ENCODE measurements at regions not wholly inside any gene's neighbourhood (a gene's known extent, or its start where the extent isn't known, plus 50 kb on each side); places are given as distances from the start of the nearest gene placed in this dataset.

DNA sequence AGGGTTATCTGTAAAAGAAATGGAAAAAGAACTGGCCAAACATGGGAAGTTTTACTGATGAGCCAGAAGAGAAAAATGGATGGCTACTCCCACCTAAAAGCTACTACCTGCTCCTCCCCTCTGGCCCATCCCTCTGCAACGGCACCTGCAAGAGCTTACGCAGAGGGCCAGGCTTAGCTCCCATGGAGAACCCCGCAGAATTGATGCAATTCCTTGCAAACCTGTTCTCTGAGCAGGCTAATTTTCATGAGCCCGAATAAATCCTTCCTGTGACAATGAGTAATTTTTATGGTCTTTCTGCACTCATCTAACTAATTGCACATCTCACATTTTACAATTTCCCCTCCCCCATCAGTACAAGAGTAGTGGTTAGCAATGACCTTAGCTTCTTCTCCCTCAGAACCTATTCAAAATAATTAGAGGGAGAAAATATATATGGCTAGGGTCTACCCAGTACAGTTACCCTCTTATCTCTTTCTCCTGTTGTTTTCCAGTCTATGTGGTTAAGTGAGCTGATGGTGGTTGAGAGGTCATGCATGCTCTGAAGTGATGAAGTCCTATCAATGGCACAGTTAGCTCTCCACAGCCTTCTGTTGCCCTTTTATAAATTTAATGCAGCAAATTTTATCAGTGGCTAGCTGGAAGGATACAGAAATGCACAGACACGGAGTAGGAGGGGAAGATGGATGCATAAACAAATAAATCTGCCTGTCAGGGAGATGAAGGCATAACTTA is 67.7 kb upstream of the NTF3 start:
- TF ChIP-seq, protein P1, sequence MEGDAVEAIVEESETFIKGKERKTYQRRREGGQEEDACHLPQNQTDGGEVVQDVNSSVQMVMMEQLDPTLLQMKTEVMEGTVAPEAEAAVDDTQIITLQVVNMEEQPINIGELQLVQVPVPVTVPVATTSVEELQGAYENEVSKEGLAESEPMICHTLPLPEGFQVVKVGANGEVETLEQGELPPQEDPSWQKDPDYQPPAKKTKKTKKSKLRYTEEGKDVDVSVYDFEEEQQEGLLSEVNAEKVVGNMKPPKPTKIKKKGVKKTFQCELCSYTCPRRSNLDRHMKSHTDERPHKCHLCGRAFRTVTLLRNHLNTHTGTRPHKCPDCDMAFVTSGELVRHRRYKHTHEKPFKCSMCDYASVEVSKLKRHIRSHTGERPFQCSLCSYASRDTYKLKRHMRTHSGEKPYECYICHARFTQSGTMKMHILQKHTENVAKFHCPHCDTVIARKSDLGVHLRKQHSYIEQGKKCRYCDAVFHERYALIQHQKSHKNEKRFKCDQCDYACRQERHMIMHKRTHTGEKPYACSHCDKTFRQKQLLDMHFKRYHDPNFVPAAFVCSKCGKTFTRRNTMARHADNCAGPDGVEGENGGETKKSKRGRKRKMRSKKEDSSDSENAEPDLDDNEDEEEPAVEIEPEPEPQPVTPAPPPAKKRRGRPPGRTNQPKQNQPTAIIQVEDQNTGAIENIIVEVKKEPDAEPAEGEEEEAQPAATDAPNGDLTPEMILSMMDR (IDR thresholded peaks at IDR 0.05) = no peak
- TF ChIP-seq ZFX (IDR thresholded peaks at IDR 0.05; ENCODE audit: borderline replicate concordance) = no peak
